Tibial artery (tissue), 4 donors: ENCODE measurements at regions not wholly inside any gene's neighbourhood (a gene's known extent, or its start where the extent isn't known, plus 50 kb on each side); places are given as distances from the start of the nearest gene placed in this dataset.

ENCODE experiments used
- DNase-seq, 2 donors: peaks; one replicate each; pipeline ENCODE4 v3.0.0-alpha.2; 2019
- H3K27ac ChIP-seq, 2 donors: fragments of 200-600 bp; sonication (generic) in 1 of 2; 1 replicate in 1 of 2; 2 replicates in 1 of 2; pipeline ENCODE4 v1.5.1; 2018 to 2019; ENCODE audit warnings: mild to moderate bottlenecking in 1 of 2
- H3K27me3 ChIP-seq, 2 donors: fragments of 200-600 bp; sonication (generic) in 1 of 2; one replicate each; pipeline versions ENCODE4 v1.5.1 to v1.6.0; 2016 to 2019
- H3K36me3 ChIP-seq, 3 donors: fragments of 200-600 bp; sonication (generic) in 2 of 3; one replicate each; pipeline ENCODE4 v1.5.1; 2016 to 2019; ENCODE audit warnings: mild to moderate bottlenecking in 2 of 3
- H3K4me1 ChIP-seq, 4 donors: fragments of 200-600 bp; sonication (generic) in 2 of 4; 1 replicate in 3 of 4; 2 replicates in 1 of 4; pipeline ENCODE4 v1.5.1; 2016 to 2019
- H3K4me3 ChIP-seq, 2 donors: fragments of 200-600 bp; sonication (generic) in 1 of 2; 1 replicate in 1 of 2; 2 replicates in 1 of 2; pipeline ENCODE4 v1.5.1; 2018 to 2019; ENCODE audit warnings: mild to moderate bottlenecking in 2 of 2
- H3K9me3 ChIP-seq, 3 donors: fragments of 200-600 bp; sonication (generic) in 1 of 3; one replicate each; pipeline ENCODE4 v1.5.1; 2016 to 2019
- CTCF ChIP-seq, 2 experiments: fragments of 200-600 bp in 1 of 2; fragments of 450-650 bp in 1 of 2; IDR thresholded peaks; one replicate each; pipeline ENCODE4 v1.5.1; 2017 to 2019; ENCODE audit warnings: antibody characterized with exemption in 2 of 2, mild to moderate bottlenecking in 1 of 2, moderate library complexity in 1 of 2
- intact Hi-C: fragments of 100-400 bp; cut with DNase I; formaldehyde crosslinking; loops from one replicate; pipeline ENCODE4 v1.15.0; 2023; ENCODE audit warnings: low total_unique reads

GRCh38 chr7:145193951-145194350, 358.1 kb upstream of the TPK1 start:
- Histone ChIP-seq H3K27me3 (no peaks in the 10 kb centered on the region), H3K9me3 (no peaks in the 10 kb centered on the region), H3K4me1 (no peaks in the 10 kb centered on the region), H3K36me3 (no peaks in the 10 kb centered on the region), H3K27ac (no peak overlapping the region), H3K4me3 (no peak overlapping the region)
- DNase-seq, result no peak
- no peak for TF ChIP-seq CTCF (IDR thresholded peaks at IDR 0.05)
- intact Hi-C loops, result no loop called here

- no peak for DNase-seq
- Histone ChIP-seq H3K36me3 (no peaks in the 10 kb centered on the region), H3K27ac (no peak overlapping the region), H3K9me3 (no peaks in the 10 kb centered on the region), H3K4me1 (no peaks in the 10 kb centered on the region), H3K27me3 (no peaks in the 10 kb centered on the region), H3K4me3 (no peak overlapping the region)
- TF ChIP-seq CTCF (IDR thresholded peaks at IDR 0.05), result no peak
- intact Hi-C loops, result no loop called here
Observed at GRCh38 chr7:145184956-145185355, 349.1 kb upstream of the TPK1 start.

GRCh38 chr7:145183069-145183468, 347.2 kb upstream of the TPK1 start:
- no peak overlapping the region for H3K4me3 ChIP-seq
- H3K4me1 ChIP-seq, result no peaks in the 10 kb centered on the region
- DNase-seq, result no peak
- H3K27ac ChIP-seq, result no peak overlapping the region
- H3K27me3 ChIP-seq, result no peaks in the 10 kb centered on the region
- H3K9me3 ChIP-seq, result no peaks in the 10 kb centered on the region
- TF ChIP-seq CTCF (IDR thresholded peaks at IDR 0.05), result no peak
- H3K36me3 ChIP-seq, result no peaks in the 10 kb centered on the region
- intact Hi-C loops, result no loop called here

GRCh38 chr7:145175366-145175765, 339.5 kb upstream of the TPK1 start:
- H3K27me3 ChIP-seq, result no peaks in the 10 kb centered on the region
- intact Hi-C loops, result no loop called here
- no peaks in the 10 kb centered on the region for H3K9me3 ChIP-seq
- no peaks in the 10 kb centered on the region for H3K36me3 ChIP-seq
- no peak overlapping the region for H3K27ac ChIP-seq
- no peak for TF ChIP-seq CTCF (IDR thresholded peaks at IDR 0.05)
- no peaks in the 10 kb centered on the region for H3K4me1 ChIP-seq
- no peak for DNase-seq
- no peak overlapping the region for H3K4me3 ChIP-seq

- no peak for DNase-seq
- TF ChIP-seq CTCF (IDR thresholded peaks at IDR 0.05), result no peak
- intact Hi-C loops, result no loop called here
- Histone ChIP-seq H3K27me3 (no peaks in the 10 kb centered on the region), H3K36me3 (no peaks in the 10 kb centered on the region), H3K9me3 (no peaks in the 10 kb centered on the region), H3K27ac (no peak overlapping the region), H3K4me1 (no peaks in the 10 kb centered on the region), H3K4me3 (no peak overlapping the region)
Observed at GRCh38 chr7:145169908-145170307, 334.1 kb upstream of the TPK1 start.

DNA sequence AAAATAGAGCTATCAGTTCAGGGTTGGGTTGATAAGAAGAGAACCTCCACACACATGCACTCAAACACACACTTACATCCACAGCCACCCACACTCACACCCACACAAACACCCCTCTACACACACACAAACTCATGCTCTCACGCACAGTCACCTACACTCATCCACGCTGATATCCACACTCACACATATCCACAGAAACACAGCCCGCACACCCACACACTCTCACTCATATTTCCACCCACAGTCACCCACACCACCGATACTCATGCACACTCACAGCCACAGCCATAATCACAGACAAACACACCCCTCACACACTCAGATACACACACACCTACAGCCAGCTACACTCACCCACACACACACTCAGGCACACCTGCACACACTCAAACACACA, 333.0 kb upstream of the TPK1 start:
- TF ChIP-seq CTCF (IDR thresholded peaks at IDR 0.05), result no peak
- intact Hi-C loops, result no loop called here

More for the DNA sequence above, 333.0 kb upstream of the TPK1 start:
- DNase-seq, result no peak
- H3K27me3 ChIP-seq, result no peaks in the 10 kb centered on the region
- no peaks in the 10 kb centered on the region for H3K4me1 ChIP-seq
- H3K27ac ChIP-seq, result no peak overlapping the region
- H3K4me3 ChIP-seq, result no peak overlapping the region
- H3K9me3 ChIP-seq, result no peaks in the 10 kb centered on the region
- no peaks in the 10 kb centered on the region for H3K36me3 ChIP-seq
